ENCODE measurements at regions not wholly inside any gene's neighbourhood (a gene's known extent, or its start where the extent isn't known, plus 50 kb on each side); places are given as distances from the start of the nearest gene placed in this dataset.

DNA sequence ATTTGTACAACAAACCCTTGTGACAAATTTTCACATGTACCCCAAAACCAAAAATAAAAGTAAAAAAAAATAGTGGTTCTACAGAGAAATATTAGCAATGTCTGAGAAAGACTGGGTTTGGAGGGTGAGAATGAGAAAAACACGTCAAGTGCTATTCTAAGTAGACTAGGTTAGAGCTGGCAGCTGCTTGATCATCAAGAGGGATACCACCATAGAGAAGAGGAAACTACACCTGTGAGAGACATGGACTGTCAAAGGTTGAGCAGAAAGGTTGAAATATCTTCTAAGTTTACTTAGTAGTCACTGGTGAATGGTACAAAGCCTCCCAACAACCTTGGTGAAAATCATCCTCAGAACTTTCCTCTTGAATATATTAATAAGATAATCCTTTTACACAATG is 126.9 kb upstream of the ITGA4 start:
- TF ChIP-seq, protein P1, sequence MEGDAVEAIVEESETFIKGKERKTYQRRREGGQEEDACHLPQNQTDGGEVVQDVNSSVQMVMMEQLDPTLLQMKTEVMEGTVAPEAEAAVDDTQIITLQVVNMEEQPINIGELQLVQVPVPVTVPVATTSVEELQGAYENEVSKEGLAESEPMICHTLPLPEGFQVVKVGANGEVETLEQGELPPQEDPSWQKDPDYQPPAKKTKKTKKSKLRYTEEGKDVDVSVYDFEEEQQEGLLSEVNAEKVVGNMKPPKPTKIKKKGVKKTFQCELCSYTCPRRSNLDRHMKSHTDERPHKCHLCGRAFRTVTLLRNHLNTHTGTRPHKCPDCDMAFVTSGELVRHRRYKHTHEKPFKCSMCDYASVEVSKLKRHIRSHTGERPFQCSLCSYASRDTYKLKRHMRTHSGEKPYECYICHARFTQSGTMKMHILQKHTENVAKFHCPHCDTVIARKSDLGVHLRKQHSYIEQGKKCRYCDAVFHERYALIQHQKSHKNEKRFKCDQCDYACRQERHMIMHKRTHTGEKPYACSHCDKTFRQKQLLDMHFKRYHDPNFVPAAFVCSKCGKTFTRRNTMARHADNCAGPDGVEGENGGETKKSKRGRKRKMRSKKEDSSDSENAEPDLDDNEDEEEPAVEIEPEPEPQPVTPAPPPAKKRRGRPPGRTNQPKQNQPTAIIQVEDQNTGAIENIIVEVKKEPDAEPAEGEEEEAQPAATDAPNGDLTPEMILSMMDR (conservative IDR thresholded peaks at IDR 0.05): no peak
- TF ChIP-seq EZH2 (IDR thresholded peaks at IDR 0.05; ENCODE audit: low read depth): no peak
